Thyroid gland (tissue), 4 donors: ENCODE measurements at regions not wholly inside any gene's neighbourhood (a gene's known extent, or its start where the extent isn't known, plus 50 kb on each side); places are given as distances from the start of the nearest gene placed in this dataset.

Source experiments
- POLR2A ChIP-seq, 2 donors: fragments of 450-650 bp; IDR thresholded peaks; one replicate each; pipeline ENCODE4 v1.6.1; 2017; ENCODE audit warnings: antibody characterized with exemption in 2 of 2, mild to moderate bottlenecking in 2 of 2, moderate library complexity in 1 of 2
- TF ChIP-seq, protein P1 (sequence below), 6 experiments: fragments of 200-600 bp in 3 of 6; fragments of 450-650 bp in 3 of 6; sonication (generic) in 3 of 6; IDR thresholded peaks; one replicate each; pipeline ENCODE4 v1.5.1; 2016 to 2019; ENCODE audit warnings: antibody characterized with exemption in 6 of 6, mild to moderate bottlenecking in 2 of 6, inconsistent platforms in 1 of 6, moderate library complexity in 1 of 6

DNA sequence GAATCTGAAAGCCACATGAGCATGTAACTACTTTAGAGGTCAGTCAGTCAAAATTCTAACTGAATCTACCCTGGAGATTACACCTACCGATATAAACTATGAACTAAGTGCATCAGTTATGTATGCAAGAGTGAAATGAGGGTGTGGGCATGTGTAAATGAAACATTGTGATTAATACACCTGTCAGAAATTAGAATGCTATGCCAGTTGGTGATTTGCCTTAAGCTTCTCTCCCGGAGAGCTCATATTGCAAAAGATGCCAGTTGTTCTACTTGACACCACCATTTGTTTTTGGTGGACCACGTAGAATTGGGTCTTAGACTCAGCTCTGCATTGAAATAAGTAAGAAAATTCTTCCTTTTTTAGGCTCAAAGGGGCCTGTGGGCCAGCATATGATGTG is 91.0 kb upstream of the KBTBD8 start:
- TF ChIP-seq, protein P1, sequence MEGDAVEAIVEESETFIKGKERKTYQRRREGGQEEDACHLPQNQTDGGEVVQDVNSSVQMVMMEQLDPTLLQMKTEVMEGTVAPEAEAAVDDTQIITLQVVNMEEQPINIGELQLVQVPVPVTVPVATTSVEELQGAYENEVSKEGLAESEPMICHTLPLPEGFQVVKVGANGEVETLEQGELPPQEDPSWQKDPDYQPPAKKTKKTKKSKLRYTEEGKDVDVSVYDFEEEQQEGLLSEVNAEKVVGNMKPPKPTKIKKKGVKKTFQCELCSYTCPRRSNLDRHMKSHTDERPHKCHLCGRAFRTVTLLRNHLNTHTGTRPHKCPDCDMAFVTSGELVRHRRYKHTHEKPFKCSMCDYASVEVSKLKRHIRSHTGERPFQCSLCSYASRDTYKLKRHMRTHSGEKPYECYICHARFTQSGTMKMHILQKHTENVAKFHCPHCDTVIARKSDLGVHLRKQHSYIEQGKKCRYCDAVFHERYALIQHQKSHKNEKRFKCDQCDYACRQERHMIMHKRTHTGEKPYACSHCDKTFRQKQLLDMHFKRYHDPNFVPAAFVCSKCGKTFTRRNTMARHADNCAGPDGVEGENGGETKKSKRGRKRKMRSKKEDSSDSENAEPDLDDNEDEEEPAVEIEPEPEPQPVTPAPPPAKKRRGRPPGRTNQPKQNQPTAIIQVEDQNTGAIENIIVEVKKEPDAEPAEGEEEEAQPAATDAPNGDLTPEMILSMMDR (IDR thresholded peaks at IDR 0.05) = no peak
- TF ChIP-seq POLR2A (IDR thresholded peaks at IDR 0.05) = no peak
